NCI-H748 (cell line): ENCODE measurements at regions not wholly inside any gene's neighbourhood (a gene's known extent, or its start where the extent isn't known, plus 50 kb on each side); places are given as distances from the start of the nearest gene placed in this dataset.

Source experiments
- DNase-seq: peaks from one replicate; lab custom pipeline; 2025; ENCODE audit not compliant: unreplicated experiment; lab: John Stamatoyannopoulos, UW

DNA sequence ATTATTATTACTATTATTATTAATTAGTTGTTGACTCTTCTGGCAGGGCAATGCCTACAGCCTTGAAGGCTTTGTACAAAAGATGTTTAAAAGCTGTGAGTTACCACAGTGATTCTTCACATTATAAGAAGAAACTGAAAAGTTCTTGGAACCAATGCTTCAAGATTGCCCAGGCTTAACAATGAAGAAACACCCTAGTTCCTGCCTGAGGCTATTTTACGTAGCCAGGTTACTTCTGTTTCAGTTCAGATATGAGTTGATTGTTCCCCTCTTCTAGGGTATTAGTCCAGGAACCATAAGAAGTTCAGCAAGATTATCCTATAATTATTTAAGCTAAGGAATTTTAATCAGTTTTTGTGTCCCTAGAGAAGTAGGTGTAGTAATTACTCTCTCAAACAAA, 154.6 kb upstream of the CDH12 start:
- DNase-seq = no peak

DNA sequence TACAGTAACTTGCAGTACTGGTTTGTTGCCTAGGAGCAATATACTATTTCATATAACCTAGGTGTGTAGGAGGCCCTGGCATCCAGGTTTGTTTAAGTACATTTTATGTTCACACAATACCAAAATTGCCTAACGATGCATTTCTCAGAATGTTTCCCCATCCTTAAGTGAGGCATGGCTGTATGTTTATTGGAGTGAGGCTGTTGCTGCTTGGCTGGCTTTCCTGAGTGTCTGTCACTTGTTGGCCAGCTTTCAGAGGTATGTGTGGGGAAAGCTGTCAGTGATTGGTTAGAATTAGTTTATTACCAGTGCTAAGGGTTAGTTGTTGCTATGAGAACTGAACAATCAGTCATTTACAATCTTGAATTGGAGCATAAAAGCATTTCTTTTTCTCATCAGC, 154.1 kb upstream of the CDH12 start:
- DNase-seq = no peak

DNA sequence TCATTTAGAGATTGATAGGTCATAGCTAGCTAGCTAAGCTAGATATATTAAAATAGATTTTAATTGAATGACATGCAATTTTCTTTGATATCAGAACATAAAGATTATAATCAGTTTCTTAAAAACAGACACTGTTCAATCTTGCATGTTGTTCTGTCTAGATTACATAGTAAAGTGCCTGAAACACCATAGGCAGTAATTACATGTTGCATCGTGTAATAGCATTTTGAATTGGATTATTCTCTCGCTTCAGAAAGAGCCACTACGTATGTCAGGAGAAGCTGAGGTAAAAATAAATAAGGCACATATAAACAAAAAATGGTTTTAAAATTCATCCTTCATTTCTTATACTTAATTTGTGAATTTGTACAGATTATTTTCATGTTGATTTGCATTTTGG, 148.0 kb upstream of the CDH12 start:
- no peak for DNase-seq

DNA sequence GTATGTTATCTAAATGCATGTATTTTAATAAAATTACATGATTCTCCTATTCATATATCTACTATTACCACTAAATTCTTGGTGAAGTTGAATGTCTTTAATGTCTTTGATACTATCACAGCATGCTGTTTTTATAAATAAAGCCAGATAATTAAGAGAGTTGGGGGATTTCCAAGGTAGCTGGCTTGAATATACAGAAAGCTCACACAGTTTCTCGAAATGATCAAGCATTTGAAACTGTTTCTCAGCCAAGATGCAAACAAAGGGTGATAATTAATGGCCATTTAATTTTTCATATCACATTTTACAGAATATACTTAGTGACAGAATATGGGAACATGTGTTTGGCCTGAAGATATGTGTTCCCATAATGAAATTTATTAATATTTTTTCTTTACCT, 145.6 kb upstream of the CDH12 start:
- no peak for DNase-seq

DNA sequence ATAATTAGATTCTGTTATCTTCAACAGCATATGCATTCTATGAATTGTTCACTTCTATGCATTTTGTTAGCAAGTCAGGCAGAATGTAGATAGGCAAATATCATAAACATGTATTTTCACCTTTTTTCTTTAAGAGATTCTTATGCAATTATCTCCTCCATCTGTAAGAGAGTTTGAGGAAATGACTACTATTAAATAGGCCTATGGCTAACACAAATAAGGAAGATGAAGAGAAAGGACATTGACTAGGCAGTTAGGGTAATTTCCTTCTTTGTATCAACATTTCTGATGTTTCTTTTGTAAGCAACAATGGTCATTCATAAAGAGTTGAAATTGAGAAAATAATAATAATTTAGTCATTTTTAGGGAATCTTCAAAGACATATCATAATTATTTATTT, 145.2 kb upstream of the CDH12 start:
- DNase-seq = no peak

DNA sequence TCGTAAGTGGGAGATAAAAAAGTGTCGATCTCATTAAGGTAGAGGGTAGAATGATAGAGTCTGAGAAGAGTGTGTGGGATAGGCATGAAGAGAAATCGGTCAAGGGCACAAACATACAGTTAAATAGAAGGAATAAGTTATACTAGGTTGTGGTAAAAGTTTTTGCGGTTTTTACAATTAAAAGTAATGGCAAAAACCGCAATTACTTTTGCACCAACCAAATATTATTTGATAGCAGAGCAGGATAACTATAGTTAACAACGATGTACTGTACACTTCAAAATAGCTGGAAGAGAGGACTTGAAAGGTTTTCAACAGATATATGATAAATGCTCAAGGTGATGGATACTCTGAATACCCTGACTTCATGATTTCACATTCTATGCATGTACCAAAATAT, 135.8 kb upstream of the CDH12 start:
- no peak for DNase-seq

DNA sequence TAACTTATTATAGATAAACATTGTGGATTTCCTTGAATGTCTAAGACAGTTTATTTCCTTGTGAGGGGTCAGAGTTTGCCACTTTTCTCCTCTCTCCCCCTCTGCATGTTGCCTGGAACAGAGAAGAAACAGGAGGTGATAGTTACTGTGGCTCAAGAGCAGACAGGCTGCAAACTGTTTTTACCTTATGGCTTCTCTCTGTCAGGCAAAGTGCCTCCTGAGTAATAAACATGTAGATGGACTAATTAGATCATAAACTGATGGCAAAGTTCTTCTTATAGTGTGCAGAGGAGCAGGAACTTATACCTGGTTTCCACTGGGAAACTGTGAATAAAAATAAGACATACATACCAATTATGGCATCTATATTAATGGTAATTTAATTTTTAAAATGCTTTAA, 133.1 kb upstream of the CDH12 start:
- DNase-seq = no peak

DNA sequence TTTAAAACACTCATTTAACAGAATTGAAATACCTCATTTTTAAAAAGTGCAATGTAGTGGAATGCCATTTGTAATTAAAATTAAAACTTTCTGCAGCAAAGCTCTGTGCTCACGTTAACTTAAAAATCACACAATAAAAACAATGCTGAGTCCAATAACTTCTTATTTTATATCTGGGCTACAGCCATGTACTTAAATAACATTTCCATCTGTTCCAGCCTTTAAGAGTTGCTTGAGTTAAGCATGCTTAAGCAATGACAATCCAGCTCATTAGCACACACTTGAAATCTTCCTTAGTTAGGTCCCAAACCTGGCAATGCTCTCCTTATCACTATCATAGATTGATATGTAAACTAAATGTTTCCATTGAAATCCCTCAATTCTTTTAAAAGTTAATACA, 132.3 kb upstream of the CDH12 start:
- no peak for DNase-seq

DNA sequence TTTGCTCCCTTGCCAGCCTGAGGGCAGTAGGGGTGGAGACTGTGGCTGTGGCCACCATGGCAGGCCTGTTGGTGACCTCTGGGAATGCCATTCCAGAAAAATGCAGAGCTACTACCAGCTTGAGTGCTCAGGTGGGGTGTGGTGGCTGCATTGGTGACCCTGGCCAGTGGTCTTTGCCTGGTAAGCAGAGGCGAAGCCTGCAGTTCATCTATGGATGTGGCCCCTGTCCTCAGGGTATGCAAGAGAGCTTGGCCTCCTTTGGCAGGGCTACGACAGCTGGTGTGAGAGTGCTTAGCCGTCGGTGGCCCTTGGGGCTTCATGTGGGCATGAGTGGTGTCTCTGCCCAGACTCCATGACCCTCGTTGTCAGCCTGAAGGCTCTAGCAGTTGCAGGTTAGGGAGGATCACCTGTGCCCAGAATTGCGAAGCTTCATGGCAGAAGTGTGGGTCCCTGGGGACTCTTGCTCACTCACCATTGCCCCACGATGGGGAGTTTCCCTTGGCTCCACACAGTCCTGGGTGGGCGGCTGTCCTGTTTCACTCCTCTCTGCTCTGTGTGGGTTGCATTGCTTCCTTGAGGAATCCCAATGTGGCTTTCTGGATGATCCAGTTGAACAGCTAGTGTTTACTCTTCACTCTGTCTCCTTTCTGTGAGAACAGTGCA, 117.9 kb upstream of the CDH12 start:
- DNase-seq = no peak

DNA sequence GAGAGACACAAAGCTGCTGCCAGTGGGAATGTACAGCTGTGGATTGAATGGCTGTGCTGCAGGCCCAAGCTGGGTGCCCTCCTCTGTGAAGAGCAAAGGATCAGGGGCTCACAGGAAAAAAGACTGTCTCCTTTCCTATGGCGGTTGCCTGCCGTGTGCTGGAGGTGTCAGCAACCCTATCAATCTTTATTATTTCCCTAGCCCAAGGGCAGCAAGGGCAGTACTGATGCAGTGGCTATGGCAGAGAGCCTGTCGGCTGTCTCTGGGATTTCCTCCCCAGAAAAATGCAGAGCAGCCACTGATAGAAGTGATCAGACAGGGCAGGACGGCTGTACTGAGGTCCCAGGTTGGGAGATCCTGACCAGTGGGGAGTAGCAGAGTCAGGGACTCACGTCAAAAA, 117.3 kb upstream of the CDH12 start:
- DNase-seq = no peak

DNA sequence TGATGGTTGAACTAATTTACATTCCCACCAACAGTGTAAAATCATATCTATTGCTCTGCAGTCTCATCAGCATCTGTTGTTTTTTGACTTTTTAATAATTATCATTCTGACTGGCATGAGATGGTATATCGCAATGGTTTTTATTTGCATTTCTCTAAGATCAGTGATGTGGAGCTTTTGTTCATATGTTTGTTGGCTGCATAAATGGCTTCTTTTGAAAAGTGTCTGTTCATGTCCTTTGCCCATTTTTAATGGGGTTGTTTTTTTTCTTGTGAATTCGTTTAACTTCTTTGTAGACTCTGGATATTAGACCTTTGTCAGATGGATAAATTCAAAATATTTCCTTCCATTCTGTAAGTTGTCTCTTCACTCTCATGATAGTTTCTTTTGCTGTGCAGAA, 115.2 kb upstream of the CDH12 start:
- DNase-seq = no peak

DNA sequence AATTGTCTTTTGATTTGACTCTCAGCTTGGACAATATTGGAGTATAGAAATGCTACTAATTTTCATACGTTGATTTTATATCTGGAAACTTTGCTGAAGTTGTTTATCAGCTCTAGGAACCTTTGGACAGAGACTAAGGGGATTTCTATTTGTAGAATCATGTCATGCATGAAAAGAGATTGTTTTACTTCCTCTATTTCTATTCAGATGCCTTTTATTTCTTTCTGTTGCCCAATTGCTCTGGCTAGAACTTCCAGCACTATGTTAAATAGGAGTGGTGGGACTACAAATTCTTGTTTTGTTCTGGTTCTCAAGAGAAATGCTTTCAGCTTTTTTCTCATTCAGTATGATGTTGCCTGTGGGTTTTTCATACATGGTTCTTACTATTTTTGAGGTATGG, 112.8 kb upstream of the CDH12 start:
- DNase-seq = no peak

DNA sequence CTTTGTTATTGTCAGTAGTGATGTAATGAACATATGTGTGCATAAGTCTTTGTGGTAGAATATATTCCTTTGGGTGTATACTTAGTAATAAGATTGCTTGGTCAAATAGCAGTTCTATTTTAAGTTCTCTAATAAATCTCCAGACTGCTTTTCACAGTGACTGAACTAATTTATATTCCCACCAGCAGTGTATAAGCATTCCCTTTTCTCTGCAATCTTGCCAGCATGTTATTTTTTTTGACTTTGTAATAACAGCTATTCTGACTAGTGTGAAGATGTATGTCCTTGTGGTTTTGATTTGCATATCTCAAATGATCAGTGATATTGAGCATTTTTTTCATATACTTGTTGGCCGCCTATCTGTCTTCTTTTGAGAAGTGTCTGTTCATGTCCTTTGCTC, 111.5 kb upstream of the CDH12 start:
- DNase-seq = no peak

DNA sequence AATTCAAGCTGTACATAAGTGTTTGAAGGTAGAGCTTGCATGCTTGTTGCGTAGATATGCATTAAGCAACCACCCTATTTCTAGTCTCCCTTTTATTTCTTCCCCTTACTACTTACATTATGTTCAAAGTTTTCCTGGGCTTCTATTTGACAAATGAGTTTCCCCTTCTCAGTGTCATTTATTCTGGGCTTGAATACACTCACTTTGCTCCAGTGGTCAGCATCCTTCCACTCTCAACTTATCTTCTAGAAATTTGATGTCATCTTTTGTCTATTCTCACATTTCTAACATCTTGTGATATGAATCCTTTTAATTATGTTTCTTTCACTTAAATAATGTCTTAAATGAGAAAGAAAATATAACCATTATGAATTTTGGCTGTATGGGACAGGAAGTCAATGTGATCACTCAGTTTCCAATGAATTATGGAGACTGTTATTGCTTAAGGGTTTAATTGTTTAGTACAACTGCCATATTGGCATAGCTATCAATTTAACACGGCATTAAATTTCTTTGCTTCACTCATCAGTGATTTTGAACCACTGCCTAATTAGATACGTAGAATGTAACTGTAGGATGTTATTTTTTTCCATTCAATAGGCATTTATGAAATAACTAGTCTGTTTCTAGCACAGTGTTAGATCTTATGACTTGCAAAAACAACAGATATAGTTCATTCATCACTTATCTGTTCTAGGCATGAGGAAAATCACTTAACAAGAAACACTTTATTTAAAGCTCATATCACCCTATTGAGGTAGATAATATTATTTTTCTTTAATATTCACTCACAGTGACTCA, 105.5 kb upstream of the CDH12 start:
- DNase-seq = no peak

DNA sequence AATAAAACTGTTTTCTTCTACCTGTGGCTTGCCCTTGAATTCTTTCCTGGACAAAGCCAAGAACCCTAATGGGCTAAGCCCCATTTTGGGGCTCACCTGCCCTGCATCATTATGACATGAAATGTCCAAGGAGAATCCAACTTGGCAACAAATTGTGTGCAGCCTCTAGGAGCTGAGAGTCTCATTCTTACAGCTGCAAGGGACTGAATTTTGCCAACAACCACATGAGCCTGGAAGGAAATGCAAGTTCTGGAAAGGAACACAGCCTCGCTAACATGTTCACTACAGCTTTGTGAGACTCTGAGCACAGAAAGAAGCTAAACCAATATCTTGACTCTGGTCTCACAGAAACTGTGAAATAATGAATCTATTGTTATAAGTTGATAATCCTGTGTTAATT, 94.8 kb upstream of the CDH12 start:
- no peak for DNase-seq

DNA sequence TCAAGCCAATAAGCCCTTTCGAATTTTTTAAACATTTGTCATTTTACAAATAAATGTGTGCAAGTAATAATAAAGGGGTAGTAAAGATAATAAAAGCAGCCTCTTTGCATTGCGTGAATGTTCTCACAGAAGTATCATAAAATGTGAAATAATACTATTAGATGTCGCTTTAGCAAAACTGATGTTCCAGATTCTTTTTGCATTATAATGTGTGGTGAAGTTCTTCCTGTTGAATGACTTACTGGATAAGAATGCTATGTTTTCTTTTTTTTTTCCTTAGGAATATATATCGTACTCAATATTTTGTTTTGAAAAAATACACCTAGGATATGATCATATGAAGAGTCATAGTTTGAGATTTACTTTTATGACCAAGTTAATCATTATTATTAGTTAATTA, 85.2 kb upstream of the CDH12 start:
- no peak for DNase-seq

DNA sequence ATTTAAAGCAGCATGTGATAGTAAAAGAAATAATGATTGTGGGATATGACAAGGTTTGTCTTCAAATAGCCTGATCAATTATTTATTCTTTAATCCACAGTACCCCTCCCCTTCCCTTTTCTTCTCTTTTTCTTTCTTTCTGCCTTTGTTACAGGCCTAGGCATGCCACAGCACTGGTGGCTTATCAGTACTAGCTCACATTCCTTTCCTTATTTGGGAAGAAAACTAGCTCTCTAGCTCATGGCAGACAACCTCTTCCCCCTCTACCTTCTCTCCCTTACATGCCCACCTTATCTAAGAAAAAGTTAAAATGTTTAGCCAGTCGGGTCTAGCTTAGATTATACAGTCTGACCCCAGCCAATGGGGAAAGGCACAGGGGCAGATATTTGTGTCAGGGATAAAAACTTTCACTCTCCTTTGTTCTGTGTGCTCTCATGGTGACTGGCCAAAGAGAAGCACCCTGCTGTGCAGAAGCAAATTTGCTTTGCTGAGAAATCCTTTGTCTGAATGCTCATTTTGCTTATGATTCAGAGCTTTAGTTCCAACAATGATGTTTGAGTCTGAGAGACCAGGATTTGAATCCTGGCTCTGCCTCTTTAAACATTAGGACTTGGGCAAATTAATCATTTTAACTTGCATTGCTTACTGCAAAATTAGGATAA, 75.8 kb upstream of the CDH12 start:
- DNase-seq = no peak

DNA sequence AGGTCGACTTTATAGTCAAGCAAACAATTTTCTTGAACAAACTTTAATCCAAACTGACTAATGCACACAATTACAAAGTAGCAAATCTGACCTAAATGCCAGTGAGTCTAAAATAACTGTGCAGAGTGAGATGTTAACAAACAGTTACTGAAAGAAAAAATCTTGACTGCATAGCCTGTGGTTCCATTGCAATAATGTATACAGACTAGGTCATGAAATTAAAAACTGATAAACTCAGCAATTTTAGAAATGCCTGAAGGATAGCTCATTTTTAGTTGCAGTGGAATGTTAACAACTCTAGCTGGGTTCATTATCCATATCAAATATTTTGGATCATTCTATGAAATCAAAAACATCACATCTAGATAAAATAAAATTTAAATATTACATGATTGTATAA, 73.4 kb upstream of the CDH12 start:
- DNase-seq = no peak

DNA sequence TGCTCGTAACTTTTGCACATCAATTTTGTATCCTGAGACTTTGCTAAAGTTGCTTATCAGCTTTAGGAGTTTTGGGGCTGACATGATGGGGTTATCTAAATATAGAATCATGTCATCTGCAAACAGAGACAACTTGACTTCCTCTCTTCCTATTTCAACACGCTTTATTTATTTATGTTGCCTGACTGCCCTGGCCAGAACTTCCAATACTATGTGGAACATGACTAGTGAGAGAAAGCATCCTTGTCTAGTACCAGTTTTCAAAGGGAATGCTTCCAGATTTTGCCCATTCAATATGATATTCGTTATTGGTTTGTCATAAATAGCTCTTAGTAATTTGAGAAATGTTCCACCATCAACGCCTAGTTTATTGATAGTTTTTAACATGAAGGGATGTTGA, 65.4 kb upstream of the CDH12 start:
- DNase-seq = no peak

DNA sequence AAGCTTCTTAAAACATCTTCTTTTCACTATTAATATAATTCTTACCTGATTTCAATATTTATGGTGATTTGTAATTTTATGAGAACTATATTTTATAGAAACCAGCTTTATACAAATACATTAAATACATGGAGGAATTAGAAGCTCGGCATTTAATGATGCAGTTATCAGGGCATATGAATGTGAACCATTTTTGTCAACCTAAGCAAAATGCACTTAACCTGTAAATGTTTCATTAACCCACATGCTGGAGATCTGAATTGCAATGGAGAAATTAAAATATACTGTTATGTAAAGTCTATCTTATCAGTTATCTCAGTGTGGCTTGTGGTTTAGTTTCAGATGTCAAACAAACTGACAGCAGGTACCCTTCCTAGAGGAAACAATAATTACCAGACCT, 63.2 kb upstream of the CDH12 start:
- DNase-seq = no peak

DNA sequence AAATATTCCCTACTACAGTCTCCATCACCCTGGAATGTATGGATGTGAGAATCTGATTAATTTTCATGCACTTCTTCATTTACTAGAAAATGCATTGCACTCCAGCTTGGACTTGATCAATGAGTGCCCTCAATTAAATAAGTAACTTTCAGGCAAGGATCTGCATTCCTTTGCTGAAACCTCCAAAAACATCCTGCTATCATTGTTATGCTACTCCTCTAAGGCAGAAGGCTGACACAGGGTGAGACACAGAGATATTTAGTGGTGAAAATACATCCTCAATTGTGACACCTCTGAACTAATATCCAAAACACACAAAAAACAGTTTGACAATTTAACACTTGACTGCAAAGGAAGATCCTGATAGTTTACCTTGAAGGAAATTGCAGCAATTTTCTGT, 57.9 kb upstream of the CDH12 start:
- no peak for DNase-seq

DNA sequence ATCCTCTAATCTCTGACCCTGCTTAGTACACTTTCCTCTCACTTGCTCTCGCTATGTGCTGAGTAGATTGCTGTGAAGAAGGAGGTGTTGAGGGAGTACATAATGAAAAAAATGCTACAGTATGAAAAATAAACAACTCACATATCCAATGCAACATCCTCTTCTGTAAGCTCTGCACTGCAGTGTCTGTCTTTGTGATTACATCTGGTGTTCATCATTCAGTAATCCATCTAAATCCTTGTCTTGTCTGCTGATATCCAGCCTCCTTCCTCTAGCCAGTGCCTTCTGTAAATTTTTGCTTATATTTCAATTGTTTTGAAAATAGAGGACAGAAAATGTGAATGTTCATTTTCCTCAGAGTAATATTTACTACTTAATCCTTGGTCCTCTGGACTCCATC, 57.4 kb upstream of the CDH12 start:
- no peak for DNase-seq
